ENCODE measurements at regions not wholly inside any gene's neighbourhood (a gene's known extent, or its start where the extent isn't known, plus 50 kb on each side); places are given as distances from the start of the nearest gene placed in this dataset.

DNA sequence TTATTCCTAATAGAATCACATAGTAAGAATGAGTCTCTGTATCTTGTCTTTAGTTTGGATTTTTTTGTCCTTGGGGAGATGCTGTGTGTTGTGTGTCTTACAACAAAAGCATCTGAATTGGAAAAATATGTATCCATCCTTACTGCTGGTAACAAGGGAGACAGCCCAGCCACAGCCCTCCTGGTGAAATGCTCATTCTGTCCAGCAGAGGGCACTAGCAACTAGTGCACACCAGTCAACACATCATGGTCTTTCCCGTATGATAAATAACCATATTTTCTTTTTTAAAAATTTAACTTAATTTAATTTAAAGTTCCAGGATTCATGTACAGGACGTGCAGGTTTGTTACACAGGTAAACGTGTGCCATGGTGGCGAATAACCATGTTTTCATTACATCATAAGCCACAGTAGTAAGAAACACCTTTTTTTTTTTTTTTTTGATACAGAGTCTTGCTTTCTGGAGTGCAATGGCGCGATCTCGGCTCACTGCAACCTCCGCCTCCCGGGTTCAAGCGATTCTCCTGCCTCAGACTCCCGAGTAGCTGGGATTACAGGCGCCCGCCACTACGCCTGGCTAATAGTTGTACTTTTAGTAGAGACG, 245.1 kb downstream of the PTBP2 start:
- DNase-seq: peak; percentile 16

DNA sequence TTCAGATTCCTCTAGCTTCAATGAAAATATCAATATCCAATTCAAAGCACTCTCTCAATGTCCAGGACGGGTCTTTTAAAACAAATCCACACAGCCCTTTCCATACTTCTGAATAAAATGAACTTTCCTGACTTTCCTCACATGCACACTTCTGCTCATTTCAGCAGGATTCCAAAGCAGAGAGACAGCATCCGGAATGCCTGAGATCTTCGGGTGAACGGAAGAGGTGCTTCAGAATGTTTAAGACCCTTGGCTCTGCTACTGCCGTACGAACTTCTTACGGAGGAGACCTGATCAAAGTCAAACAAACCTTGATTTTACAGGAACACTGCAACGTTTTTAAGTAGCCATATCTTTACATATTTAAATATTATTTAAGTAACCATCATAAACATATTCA, 245.7 kb downstream of the PTBP2 start:
- DNase-seq: no peak

DNA sequence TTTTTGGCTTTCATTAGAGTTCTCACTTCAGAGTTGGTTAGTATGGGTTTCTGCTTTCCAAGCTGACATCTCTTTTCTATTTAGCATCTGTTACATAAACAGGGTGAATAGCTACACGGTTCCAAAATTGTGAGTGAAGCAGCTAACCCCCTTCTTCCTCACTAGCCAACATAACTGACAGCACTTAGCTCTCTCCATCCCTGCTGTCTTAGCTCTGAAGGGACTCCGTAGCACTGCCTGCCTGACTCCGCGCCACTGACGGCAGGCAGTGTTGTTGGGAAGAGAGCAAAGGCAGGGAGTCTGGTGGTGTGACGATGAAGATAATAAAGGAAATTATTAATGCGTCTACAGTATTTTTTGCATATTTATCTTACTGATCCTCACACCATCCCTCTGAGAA, 247.0 kb downstream of the PTBP2 start:
- no peak for DNase-seq

DNA sequence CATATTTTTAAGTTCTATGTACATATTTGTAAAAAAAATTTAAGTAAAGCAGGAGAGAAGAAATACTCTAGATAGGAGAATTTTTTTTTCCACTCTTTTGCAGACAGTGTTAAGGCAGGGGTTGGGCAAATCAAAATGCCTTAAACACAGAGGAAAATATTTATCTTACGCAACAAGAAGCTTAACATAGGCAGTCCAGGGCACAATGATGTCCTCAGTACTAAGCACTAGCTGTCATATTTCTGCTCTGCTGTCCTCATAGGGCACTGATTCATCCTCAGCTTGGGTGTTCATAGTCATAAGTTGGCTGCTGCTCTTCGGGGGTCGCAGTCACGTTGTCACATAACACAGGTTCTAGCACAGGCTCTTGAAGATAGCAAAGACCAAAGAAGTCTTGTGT, 247.4 kb downstream of the PTBP2 start:
- DNase-seq: no peak

DNA sequence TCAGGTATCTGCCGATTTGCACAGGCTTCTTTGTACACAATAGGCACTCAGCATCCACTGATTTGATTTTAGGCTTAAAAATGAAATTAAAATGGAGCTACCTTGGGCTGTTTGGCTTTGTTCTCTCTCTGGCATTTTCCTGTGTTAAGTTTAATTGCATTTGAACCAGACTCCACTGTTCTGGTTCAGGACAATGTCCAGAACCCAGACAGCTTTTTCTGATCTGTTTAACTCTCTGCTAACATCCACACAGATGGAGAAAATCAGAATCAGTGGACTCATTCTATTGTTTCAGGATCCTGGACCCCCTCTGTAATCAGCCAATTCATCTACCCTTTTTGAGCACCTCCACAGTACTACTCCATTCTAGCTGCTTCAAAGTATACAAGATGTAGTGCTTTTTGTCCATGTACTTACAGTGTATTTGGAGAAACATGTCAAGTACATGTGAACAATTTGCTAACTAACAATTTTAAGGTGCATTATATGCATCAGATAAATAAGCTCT, 248.1 kb downstream of the PTBP2 start:
- no peak for DNase-seq

DNA sequence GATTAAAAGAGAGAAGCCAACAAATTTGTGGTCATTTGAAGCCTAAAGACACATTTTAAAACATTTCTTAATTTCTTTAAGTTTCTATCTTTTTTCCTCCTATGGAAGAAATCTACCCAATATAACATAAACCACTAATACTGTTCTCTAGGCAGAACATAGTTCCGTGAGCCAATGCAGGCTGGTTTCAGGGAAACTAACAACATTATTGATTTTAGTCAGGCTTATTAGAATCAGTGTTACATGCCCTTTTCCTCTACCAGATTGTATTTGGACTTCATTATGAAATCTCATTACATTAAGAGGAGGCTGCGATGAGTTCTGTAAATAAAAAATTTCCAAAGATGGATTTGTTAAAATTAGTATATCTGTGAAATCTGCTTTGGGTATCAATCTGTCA, 249.9 kb downstream of the PTBP2 start:
- no peak for DNase-seq

DNA sequence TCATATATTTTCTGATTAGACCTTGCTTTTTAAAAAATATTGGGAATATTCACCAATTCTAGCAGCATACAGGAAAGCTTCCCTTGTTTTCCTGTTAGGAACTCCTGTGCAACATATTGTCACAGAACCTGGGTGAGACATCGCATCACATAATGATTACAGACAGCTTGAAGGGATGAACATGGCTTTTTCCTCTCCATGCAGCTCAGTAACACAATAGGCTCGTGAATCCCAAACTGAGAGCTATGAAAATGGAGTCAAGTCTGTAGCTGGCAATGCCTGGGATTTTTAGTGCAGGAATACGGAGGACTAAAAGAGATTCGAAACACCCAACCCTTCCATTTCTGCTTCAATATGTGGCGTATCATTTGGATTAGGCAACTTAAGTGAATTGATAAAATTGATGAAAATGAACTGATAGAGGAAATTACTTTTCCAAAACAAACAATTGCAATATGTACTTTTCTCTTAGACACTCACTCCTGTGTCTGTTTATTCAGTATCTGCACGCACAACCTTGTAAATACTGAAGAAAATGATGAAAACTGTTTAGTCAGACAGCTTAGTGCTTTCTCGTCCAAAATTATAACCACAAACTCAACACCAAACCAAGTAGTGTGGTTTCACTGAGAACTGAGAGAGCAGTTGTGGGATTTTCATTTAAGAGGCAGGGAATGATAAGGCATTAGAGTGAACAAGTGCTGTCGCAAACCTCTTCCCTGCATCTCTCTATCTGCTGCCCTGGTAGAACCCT, 250.4 kb downstream of the PTBP2 start:
- no peak for DNase-seq

DNA sequence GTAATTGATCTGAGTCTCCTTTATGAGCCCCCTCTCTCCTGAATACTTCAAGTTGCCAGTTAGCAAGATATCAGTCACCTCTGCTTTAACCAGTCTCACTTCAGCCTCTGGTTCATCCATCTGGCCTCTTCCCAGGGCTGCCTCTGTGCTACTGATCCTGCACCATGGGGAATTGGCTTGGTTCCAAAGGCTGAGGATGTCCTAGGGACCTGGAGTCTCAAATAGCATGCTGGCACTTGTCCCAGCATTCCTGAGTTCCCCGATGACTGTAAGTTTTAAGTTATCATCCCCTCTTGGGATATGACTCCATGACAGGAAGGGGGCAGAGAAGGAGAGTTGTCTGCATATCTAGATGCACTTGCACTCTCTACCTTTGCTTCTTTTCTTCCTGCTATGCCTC, 252.0 kb downstream of the PTBP2 start:
- no peak for DNase-seq

DNA sequence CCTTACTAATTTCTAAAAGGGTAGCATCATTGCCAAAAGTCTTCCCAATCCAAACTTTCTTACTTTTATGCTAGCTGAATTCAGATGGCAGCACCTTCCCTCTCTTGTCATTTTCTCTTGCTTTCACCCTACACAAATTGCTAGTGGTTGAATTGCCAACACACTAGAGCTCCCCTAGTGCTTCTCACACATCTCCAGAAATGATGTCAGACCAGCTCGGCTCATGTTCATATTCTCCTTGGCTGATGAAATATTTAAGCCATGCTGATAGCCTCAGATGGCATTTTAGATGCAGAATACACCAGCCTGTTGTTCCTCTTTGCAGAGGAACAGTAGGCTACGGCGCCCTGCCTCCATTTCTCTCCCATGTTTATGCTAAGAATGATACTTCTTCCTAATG, 256.9 kb downstream of the PTBP2 start:
- DNase-seq: no peak

DNA sequence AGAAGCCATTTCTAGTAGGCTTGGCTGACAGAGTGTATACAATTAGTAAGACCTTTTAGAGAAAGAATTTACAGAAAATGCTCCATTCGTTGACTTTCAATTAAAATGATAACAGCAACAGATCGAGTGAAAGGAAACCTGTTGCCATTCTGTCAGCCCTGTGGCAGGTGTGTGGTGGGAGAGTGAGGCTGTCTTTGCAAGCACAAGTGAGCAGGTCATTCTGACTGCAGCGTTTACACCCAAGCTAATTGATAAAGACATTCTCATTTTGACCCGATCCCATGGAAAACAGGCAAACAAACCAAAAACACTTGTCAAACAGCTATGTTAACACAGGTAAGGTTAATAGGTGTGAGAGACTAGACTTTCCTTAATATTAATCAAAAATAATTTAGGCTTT, 257.3 kb downstream of the PTBP2 start:
- DNase-seq: no peak

DNA sequence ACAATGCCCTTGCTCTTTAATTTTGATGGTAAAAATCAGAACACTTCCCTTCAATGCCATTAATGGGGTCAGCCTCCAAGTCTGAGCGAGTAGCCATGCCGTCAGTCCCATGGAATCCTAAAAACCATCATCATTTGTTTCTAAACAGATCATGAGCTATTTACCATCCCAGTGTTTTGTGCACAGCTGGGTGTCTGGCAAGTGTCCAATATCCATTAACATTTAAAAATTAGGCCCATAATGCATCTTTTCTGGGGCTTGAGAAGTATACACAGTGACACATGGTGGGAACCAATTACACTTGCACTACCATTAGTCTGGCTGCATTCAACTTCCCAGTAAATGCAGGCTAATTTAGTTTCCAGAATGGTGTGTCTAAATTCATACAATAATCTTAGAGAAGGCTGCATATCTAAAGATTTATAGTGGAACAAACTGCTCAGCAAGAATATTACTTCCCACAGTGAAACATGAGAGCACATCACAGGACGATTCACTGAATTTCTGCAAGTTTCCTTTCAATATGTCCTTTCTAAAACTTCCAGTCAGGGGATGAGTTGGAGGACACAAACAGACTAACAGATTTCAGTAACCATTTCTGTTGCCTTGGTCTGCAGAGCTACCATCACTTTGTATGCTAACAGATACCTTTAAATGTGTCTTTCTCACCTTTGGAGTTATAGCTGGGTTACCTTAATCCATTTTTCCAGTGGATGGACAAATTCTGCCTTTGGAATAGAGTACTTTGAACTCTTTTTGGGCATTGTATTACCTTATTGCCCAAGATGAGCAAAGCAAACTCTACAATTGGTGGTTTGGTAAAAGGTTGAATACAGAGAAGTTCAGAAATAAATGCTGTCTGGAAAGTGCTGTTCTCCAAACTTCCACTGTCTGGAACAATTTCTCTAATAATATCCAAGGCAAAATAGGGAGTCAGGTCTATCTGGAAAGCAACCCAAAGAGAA, 258.0 kb downstream of the PTBP2 start:
- DNase-seq: peak; percentile 15

DNA sequence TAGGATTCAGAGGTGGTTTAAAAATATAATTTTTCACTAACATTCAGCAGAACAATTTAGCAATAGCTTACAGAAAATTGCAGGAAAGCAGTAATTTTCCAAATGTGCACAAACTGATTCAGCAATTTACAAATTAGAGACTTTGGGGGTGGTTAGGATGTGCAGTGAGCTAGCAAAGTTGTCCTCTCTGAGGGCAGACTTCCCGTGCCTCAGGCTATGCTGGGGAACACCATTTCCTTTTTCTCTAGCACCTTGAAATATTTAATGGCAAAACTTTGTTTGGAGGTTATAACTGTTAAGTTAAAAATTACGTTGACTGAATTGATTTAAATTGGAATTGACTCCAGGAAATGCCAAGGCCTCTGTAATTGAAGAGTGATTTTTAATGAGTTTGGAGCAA, 258.9 kb downstream of the PTBP2 start:
- DNase-seq: no peak

DNA sequence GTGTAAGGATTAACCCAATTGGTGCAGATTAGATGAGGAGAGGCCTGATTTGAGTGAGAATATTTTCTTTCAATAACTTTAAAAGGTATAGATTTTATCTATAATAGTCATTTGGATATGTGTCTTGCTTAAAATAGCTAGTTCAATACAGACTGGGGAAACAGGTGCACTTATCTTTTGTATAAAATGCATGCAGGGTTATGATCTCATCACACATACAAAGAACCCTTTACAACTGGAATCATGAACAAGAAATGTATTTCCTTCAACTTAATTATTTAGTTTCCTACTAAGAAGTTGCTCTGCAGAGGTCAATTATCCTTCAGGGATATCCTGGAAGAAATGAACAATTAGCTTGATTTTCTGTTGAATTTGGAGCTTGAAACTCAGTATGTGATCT, 259.6 kb downstream of the PTBP2 start:
- no peak for DNase-seq

DNA sequence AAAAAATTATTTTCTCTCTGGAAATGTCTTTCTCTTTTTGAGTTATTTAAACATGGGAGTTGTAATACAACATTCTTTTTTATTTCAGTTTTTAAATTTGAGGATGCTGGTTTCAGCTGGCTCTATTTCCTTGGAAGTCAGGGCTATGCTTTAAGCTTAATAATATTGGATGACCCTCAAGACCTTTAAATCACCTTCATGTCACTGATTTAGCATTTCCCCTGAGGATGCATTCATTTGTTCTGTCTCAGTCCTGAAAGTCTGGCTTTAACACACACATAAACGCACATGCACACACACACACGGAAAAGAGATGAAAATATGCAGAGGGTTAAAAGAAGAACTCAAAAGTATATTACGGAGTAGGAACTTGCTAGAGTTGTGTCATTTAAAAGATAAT, 260.5 kb downstream of the PTBP2 start:
- no peak for DNase-seq

DNA sequence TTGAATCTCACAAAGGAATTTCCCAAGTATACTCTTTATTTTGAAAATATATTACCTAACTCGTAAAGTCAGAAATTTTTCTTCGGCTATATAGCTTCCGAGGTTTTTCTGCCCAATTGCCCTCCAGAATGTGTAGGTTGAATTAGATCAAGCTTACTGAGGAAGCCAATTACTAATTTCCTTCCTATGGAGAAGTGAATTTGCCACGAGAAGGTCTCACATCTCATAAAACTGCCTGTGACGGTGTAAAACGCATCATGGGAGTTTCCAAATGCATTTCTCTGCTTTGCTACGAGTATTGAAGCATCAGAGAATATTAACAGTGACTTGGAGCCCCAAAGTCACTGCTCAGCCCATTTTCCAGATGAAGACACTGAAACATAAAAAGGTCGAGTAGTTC, 262.3 kb downstream of the PTBP2 start:
- DNase-seq: no peak

DNA sequence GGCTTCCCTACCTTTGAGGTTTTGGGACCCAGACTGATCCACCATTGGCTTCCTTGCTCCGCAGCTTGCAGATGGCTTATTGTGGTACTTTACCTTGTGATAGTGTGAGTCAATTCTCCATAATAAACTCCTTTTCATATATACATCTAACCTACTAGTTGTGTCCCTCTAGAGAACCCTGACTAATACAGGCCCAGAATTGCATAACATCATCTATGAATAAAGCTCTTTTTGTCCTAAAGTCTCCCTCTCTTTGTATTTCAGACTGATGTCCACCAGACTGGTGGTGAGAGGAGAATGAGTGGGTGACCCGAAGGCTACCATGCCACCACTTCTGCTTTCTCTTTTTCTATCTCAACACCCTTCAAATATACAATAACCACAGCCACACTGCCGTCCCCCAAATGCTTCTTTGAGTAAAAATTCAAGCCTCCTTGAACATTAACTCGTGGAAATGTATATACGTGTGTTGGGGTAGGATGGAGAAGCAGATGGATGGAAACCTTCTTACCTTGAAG, 265.7 kb downstream of the PTBP2 start:
- no peak for DNase-seq

DNA sequence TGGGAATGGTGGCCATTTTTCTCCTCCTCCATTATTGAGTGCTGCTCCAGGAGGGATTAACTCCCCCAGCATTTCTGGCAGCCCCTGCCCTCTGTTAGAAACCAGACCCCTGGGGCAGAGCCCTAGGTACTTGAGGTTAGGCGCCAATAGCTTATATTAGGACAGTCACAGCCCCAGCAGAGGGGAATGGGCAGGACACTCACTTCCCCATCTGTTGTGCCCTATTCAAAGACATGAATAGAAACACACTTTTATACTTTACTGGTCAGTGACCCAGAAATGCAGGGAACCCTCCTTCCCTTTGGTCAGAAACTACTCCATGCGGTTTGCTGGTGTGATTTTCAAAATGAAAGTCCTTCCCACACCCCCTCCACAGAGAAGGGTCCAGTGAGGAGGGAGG, 267.7 kb downstream of the PTBP2 start:
- DNase-seq: no peak

DNA sequence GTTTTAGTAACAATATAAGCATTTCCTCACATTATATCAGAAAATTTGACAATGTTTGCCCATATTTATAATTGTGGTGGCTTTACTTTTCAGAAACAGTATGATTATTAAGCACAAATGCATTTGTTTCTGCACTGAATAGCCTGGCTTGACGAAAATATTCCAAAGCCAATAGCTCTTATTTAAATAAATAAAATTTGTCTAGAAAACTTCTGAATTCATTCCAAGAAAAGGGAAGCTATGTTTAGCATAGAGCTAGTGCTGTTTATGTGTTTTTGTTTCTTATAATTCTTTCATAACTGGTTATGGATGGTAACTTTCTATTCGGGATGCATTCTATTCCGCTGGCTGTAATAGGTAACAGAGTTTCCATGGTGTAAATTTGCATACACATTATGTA, 268.6 kb downstream of the PTBP2 start:
- DNase-seq: no peak

DNA sequence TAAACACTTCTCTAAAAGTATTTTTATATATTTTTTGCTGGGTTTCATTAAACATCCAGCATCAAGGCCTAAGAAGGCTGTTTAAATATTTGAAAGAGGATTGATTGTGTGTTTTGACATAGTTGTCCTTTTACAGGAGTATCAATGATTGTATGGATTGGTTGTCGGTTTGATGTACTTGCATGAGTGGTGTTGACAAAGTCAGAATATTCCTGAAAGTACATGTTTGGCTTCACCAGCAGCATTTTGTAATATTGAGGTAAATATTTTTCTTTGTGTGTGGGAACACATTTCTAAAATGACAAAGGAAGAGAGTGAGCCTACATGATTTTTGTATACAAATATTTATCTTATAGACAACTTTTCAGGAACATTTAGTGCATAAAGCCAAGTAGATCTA, 269.7 kb downstream of the PTBP2 start:
- DNase-seq: no peak

DNA sequence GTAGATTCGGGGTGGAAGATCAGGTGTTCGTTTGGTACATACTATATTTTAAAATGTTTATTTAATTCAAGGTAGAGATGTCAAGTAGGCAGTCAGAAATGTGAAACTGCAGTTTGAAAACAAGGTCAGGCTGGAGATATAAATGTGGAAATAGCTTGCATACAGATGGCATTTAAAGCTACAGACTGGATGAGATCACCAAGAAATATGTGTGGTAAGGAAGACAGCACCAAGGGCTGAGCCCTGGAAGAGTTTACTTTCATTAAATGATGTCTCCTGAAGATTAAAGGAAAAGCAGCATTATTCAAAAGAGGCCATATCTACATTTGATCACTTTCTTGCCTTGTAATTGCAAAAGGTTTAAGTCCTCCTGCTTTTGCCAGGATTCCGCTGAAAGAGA, 271.3 kb downstream of the PTBP2 start:
- no peak for DNase-seq

DNA sequence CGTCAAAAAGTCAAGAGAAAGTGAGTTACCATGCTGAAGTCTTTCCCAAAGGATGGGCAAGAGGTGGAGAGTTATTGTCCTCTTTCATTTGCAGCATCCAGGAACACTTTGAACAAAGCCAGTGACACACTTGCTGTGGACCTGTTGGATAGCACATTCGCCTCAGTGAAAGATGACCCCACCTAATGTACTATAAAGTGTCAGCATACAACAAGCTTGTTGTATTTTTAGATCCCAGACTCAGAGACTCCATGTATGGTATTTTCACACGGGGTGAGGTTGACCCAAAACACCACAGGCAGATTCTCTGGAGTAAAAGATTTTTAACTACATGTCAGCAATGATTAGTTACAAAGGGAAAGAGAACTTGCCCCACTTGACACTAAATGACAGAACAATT, 273.8 kb downstream of the PTBP2 start:
- no peak for DNase-seq

DNA sequence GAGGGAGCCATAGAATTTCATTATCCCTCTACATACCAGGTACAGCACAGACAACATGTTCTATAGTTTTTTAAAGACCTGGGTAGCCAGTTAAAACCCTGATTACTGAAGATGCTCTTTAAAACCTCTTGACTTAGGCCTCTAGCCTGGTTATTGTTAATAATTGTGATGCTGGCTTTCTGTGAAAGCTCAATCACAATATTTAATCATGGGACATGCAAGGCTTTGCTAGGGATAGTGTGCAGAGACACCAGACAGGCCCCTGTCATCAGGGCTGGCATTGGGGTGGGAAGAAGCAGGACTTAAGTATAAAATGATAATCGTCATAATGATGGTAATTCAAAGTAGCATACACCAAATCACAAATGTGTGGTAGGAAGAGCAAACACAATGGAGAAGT, 274.4 kb downstream of the PTBP2 start:
- no peak for DNase-seq

DNA sequence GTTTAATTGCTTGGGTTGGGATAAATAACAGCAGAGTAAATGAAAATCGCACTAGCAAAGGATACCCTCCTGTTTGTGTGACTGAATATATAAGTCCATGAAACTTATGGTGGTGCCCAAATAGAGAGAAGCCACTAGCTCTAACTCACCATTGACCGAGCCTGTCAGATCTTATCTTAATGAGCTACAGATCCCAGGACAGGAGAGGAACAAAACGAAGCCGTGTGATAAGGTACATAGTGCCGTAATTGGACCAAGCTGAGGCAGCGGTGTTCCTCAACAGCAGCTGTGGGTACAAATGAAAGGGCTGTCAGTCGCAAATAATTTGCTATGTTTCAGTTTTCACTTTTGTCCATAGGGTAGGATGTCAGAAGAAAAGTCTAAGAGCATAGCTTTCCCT, 276.1 kb downstream of the PTBP2 start:
- DNase-seq: no peak

DNA sequence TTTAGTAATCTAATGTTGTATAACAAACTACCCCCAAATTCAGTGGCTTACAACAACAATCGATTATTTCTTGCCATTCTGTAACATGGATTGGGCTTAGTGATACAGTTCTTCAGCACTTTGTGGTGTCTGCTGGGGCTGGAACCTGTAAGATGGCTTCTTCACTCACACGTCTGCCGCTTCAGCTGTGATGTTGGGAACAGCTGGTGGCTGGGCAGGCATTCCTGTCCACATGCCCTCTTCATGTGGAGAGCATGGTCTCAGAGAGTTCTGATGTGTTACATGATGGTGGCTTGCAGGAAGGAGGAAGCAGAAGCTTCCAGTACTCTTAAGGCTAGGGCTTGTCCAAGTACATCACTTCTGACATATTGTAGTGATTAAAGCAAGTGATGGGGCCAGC, 276.9 kb downstream of the PTBP2 start:
- no peak for DNase-seq

All from NCI-H1417 treated with DMSO at 0.1 percent for 48 hours (cell line).